ENCODE measurements at regions not wholly inside any gene's neighbourhood (a gene's known extent, or its start where the extent isn't known, plus 50 kb on each side); places are given as distances from the start of the nearest gene placed in this dataset.

- no peak for TF ChIP-seq POLR2A (IDR thresholded peaks at IDR 0.05)
- no peak for TF ChIP-seq CTCF (IDR thresholded peaks at IDR 0.05)
These were observed 121.1 kb upstream of the ASTN2 start for GRCh38 chr9:117535973-117536372.
